Sigmoid colon (tissue), 4 donors: ENCODE measurements at regions not wholly inside any gene's neighbourhood (a gene's known extent, or its start where the extent isn't known, plus 50 kb on each side); places are given as distances from the start of the nearest gene placed in this dataset.
"Not testable (repeated sequence)": the region's sequence is repeated elsewhere in the genome, so short reads cannot be mapped to it uniquely, and the experiment has no call there.

Source experiments
- CTCF ChIP-seq, 4 experiments: fragments of 450-650 bp in 3 of 4; fragments of 200-600 bp in 1 of 4; IDR thresholded peaks; one replicate each; pipeline ENCODE4 v1.5.1; 2016 to 2019; ENCODE audit warnings: antibody characterized with exemption in 4 of 4, mild to moderate bottlenecking in 3 of 4, moderate library complexity in 2 of 4
- POLR2AphosphoS5 ChIP-seq, 4 donors: sonication (generic); formaldehyde crosslinking; IDR thresholded peaks; one replicate each; pipeline ENCODE4 v1.6.1; 2017; ENCODE audit warnings: antibody characterized with exemption in 4 of 4

DNA sequence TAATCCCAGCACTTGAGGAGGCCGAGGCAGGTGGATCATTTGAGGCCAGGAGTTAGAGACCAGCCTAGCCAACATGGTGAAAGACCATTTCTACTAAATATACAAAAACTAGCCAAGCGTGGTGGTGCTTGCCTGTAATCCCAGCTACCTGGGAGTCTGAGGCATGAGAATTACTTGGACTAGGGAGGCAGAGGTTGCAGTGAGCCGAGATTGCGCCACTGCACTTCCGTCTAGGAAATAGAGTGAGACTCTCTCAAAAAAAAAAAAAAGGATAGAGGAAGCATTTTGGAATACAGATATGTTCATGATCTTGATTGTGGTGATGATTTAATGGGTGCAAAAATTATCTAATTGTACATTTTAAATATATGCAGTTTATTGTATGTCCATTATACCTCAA lies 67.8 kb upstream of the GBE1 start:
- TF ChIP-seq CTCF, POLR2AphosphoS5 (IDR thresholded peaks at IDR 0.05): not testable (repeated sequence)
